HCT116 (cell line): ENCODE measurements at regions not wholly inside any gene's neighbourhood (a gene's known extent, or its start where the extent isn't known, plus 50 kb on each side); places are given as distances from the start of the nearest gene placed in this dataset.

ENCODE experiments used
- EZH2 ChIP-seq: fragments of 200-600 bp; sonication (generic); IDR thresholded peaks from 2 replicates; pipeline ENCODE4 v1.6.1; 2017; ENCODE audit warnings: antibody characterized with exemption, mixed run types
- TF ChIP-seq, protein P1 (sequence below), 3 experiments: fragments of 200-600 bp in 1 of 3; sonication (generic) in 1 of 3; IDR thresholded peaks in 2 of 3; conservative IDR thresholded peaks in 1 of 3; 2 replicates each; pipeline ENCODE4 v1.5.1; 2012 to 2017; ENCODE audit warnings: low read depth in 2 of 3, low read length in 2 of 3, antibody characterized with exemption in 1 of 3, borderline replicate concordance in 1 of 3, control low read depth in 1 of 3, mild to moderate bottlenecking in 1 of 3, mixed read lengths in 1 of 3, mixed run types in 1 of 3, moderate library complexity in 1 of 3; ENCODE audit not compliant: insufficient read depth in 1 of 3

DNA sequence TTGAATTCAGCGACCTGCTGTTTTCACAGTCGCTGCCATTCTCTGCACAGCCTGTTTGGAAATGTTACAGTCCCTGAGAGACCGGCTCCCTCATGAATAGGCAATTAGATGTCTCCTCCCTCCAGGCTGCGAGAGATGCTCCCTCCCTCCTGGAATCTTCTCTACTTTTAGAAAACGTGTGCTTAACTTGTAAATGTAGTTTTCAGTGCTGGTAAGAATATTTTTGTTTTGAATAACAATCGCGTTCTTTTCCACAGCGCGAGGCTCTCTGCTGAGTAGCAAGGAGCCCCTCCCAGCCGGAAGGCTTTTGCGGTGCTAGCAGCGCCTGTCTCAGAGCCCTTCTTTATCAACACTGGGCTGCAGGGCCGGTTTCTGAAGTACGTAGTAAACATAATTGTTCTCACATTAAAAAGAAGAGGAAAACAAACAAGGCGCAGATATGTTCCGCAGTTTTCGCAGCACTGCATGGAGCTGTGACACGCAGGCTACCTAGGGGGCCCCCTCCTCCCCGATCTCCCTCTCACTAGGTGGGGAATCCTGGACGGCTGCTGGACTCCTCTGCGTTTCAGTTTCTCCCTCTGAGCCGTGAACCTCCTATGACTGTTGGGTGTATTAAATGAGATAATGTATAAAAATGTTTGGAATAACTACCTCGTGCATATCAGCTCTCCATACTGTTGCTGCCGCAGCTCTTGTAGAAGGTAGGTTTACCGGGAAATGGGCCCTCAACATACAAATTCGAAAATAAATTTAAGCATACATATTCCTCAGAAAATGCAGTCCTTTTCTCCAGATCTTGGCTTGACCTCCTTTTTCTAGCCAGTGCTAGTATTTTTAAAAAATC, 79.0 kb upstream of the SPACA1 start:
- no peak; the same call in 1 of the 2 replicates for TF ChIP-seq EZH2
- TF ChIP-seq, protein P1, sequence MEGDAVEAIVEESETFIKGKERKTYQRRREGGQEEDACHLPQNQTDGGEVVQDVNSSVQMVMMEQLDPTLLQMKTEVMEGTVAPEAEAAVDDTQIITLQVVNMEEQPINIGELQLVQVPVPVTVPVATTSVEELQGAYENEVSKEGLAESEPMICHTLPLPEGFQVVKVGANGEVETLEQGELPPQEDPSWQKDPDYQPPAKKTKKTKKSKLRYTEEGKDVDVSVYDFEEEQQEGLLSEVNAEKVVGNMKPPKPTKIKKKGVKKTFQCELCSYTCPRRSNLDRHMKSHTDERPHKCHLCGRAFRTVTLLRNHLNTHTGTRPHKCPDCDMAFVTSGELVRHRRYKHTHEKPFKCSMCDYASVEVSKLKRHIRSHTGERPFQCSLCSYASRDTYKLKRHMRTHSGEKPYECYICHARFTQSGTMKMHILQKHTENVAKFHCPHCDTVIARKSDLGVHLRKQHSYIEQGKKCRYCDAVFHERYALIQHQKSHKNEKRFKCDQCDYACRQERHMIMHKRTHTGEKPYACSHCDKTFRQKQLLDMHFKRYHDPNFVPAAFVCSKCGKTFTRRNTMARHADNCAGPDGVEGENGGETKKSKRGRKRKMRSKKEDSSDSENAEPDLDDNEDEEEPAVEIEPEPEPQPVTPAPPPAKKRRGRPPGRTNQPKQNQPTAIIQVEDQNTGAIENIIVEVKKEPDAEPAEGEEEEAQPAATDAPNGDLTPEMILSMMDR (IDR thresholded peaks at IDR 0.05 in 2 of 3, conservative IDR thresholded peaks at IDR 0.05 in 1 of 3; ENCODE audit: borderline replicate concordance in 1 of 3, insufficient read depth in 1 of 3, low read depth in 2 of 3, low read length in 2 of 3) = no peak
